ENCODE measurements at regions not wholly inside any gene's neighbourhood (a gene's known extent, or its start where the extent isn't known, plus 50 kb on each side); places are given as distances from the start of the nearest gene placed in this dataset.

DNA sequence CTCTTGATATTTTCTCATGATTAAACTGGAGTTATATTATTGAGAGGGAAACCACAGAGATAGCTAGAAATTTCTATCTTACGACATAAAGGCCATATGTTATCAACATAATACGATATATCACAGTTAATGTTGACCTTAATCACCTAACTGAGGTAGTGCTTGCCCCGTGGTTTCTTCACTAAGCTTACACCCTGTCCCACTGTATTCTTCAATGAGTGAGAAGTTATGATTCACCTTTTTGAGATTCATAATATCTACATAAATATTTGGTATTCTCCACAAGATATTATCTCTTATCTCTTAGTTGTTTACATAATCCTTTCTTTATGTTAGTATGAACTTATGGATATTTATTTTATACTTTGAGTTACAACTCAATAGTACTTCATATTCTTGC, 1714.1 kb downstream of the BRINP3 start:
- TF ChIP-seq, protein P1, sequence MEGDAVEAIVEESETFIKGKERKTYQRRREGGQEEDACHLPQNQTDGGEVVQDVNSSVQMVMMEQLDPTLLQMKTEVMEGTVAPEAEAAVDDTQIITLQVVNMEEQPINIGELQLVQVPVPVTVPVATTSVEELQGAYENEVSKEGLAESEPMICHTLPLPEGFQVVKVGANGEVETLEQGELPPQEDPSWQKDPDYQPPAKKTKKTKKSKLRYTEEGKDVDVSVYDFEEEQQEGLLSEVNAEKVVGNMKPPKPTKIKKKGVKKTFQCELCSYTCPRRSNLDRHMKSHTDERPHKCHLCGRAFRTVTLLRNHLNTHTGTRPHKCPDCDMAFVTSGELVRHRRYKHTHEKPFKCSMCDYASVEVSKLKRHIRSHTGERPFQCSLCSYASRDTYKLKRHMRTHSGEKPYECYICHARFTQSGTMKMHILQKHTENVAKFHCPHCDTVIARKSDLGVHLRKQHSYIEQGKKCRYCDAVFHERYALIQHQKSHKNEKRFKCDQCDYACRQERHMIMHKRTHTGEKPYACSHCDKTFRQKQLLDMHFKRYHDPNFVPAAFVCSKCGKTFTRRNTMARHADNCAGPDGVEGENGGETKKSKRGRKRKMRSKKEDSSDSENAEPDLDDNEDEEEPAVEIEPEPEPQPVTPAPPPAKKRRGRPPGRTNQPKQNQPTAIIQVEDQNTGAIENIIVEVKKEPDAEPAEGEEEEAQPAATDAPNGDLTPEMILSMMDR (IDR thresholded peaks at IDR 0.05), result no peak
- TF ChIP-seq POLR2A (IDR thresholded peaks at IDR 0.05), result no peak
